ENCODE measurements at regions not wholly inside any gene's neighbourhood (a gene's known extent, or its start where the extent isn't known, plus 50 kb on each side); places are given as distances from the start of the nearest gene placed in this dataset.

GRCh38 chr4:62849696-62850095 lies 1559.6 kb downstream of the TECRL start:
- no peak for DNase-seq

- no peak for DNase-seq
These were observed 1573.6 kb downstream of the TECRL start for GRCh38 chr4:62835631-62836030.

GRCh38 chr4:62822306-62822705 lies 1586.9 kb downstream of the TECRL start:
- DNase-seq, result no peak

GRCh38 chr4:62816566-62816965 lies 1592.7 kb downstream of the TECRL start:
- DNase-seq, result no peak

GRCh38 chr4:62814510-62815047 lies 1594.7 kb downstream of the TECRL start:
- DNase-seq, result no peak

GRCh38 chr4:62806816-62807215 lies 1602.4 kb downstream of the TECRL start:
- DNase-seq, result no peak

GRCh38 chr4:62804075-62804474 lies 1603.9 kb downstream of the ADGRL3 start:
- DNase-seq, result no peak

GRCh38 chr4:62797221-62797620 lies 1597.1 kb downstream of the ADGRL3 start:
- DNase-seq, result no peak

- DNase-seq, result no peak
These were observed 1591.3 kb downstream of the ADGRL3 start for GRCh38 chr4:62791386-62791785.

- DNase-seq, result no peak
These were observed 1571.9 kb downstream of the ADGRL3 start for GRCh38 chr4:62771983-62772557.

- no peak for DNase-seq
These were observed 1540.2 kb downstream of the ADGRL3 start for GRCh38 chr4:62740296-62740695.

GRCh38 chr4:62717154-62717553 lies 1517.0 kb downstream of the ADGRL3 start:
- no peak for DNase-seq

- no peak for DNase-seq
These were observed 1511.4 kb downstream of the ADGRL3 start for GRCh38 chr4:62711575-62711974.

GRCh38 chr4:62709618-62710252 lies 1509.6 kb downstream of the ADGRL3 start:
- peak in 1 of 2 experiments; percentile 25 for DNase-seq

- DNase-seq, result no peak
These were observed 1506.3 kb downstream of the ADGRL3 start for GRCh38 chr4:62706423-62706822.

GRCh38 chr4:62683799-62684566 lies 1483.9 kb downstream of the ADGRL3 start:
- DNase-seq, result no peak

GRCh38 chr4:62676962-62677361 lies 1476.8 kb downstream of the ADGRL3 start:
- DNase-seq, result no peak

GRCh38 chr4:62670514-62670913 lies 1470.4 kb downstream of the ADGRL3 start:
- DNase-seq, result no peak

- DNase-seq, result no peak
These were observed 1461.7 kb downstream of the ADGRL3 start for GRCh38 chr4:62661821-62662220.

- DNase-seq, result no peak
These were observed 1455.9 kb downstream of the ADGRL3 start for GRCh38 chr4:62656006-62656405.

GRCh38 chr4:62644372-62644771 lies 1444.2 kb downstream of the ADGRL3 start:
- DNase-seq, result peak in 1 of 2 experiments; percentile 23

- no peak for DNase-seq
These were observed 1440.2 kb downstream of the ADGRL3 start for GRCh38 chr4:62640296-62640695.

GRCh38 chr4:62627671-62628070 lies 1427.5 kb downstream of the ADGRL3 start:
- DNase-seq, result no peak

GRCh38 chr4:62627141-62627540 lies 1427.0 kb downstream of the ADGRL3 start:
- no peak for DNase-seq
